Caco-2 (cell line): ENCODE measurements at regions not wholly inside any gene's neighbourhood (a gene's known extent, or its start where the extent isn't known, plus 50 kb on each side); places are given as distances from the start of the nearest gene placed in this dataset.

Source experiments
- BruUV-seq: library from RNA; stranded (reverse); fragments of 400-500 nt; replicated peaks from 2 replicates; lab custom pipeline; 2021; lab: Mats Ljungman, UMichigan
- CTCF ChIA-PET: fragments of 300-600 bp; sonication (Branson Sonifier 250); formaldehyde crosslinking; loops from one replicate; lab custom pipeline; 2022; ENCODE audit warnings: antibody characterized with exemption; lab: Charles Lee
- POLR2A ChIA-PET: fragments of 300-600 bp; sonication (Branson Sonifier 250); formaldehyde crosslinking; loops from one replicate; lab custom pipeline; 2022; ENCODE audit warnings: antibody characterized with exemption; lab: Charles Lee
- DNase-seq, 2 experiments: peaks; one replicate each; pipeline versions ENCODE4 v3.0.0 to v3.0.0-alpha.2; 2020 to 2022
- H3K27me3 ChIP-seq: replicated peaks from 2 replicates; pipeline ENCODE4 v1.6.0; 2011; ENCODE audit warnings: low read length; ENCODE audit not compliant: control insufficient read depth, insufficient read depth
- H3K36me3 ChIP-seq: 2 replicates; pipeline ENCODE4 v1.5.1; 2011; ENCODE audit warnings: low read length; ENCODE audit not compliant: control insufficient read depth, insufficient read depth
- H3K4me1 ChIP-seq: fragments of 250-450 bp; sonication (Bioruptor Pico); 2 replicates; pipeline ENCODE4 v1.5.1; 2020; ENCODE audit warnings: mild to moderate bottlenecking
- H3K4me3 ChIP-seq: 2 replicates; pipeline ENCODE4 v1.5.1; 2011; ENCODE audit warnings: low read depth, mild to moderate bottlenecking, control low read depth, low read length
- H3K9me3 ChIP-seq: fragments of 250-450 bp; sonication (Bioruptor Pico); 2 replicates; pipeline ENCODE4 v1.5.1; 2020; ENCODE audit warnings: mild to moderate bottlenecking, moderate library complexity
- H3K27ac Mint-ChIP-seq: one replicate; pipeline ENCODE4 v1.8.0; 2022; ENCODE audit warnings: mixed read lengths; ENCODE audit not compliant: unreplicated experiment
- H3K27me3 Mint-ChIP-seq: one replicate; pipeline ENCODE4 v1.8.0; 2022; ENCODE audit warnings: mixed read lengths; ENCODE audit not compliant: insufficient read depth, unreplicated experiment
- H3K36me3 Mint-ChIP-seq: one replicate; pipeline ENCODE4 v1.8.0; 2022; ENCODE audit warnings: mild to moderate bottlenecking, mixed read lengths; ENCODE audit not compliant: insufficient read depth, unreplicated experiment
- H3K4me1 Mint-ChIP-seq: one replicate; pipeline ENCODE4 v1.8.0; 2022; ENCODE audit warnings: low read depth, mixed read lengths; ENCODE audit not compliant: unreplicated experiment
- H3K4me3 Mint-ChIP-seq: one replicate; pipeline ENCODE4 v1.8.0; 2022; ENCODE audit warnings: mild to moderate bottlenecking, moderate library complexity, mixed read lengths; ENCODE audit not compliant: unreplicated experiment
- H3K9me3 Mint-ChIP-seq: one replicate; pipeline ENCODE4 v1.8.0; 2022; ENCODE audit warnings: mixed read lengths; ENCODE audit not compliant: unreplicated experiment
- intact Hi-C: fragments of 100-400 bp; cut with micrococcal nuclease; formaldehyde crosslinking; loops from one replicate; pipeline ENCODE4 v1.10.0; 2022; ENCODE audit not compliant: unreplicated experiment
- TF ChIP-seq, protein P1 (sequence below), 2 experiments: fragments of 200-600 bp in 1 of 2; IDR thresholded peaks; 1 replicate in 1 of 2; 2 replicates in 1 of 2; pipeline versions ENCODE4 v1.5.1 to v1.8.0; 2011 to 2022; ENCODE audit warnings: antibody characterized with exemption in 1 of 2, control low read depth in 1 of 2, inconsistent platforms in 1 of 2, low read depth in 1 of 2, low read length in 1 of 2, mild to moderate bottlenecking in 1 of 2, moderate library complexity in 1 of 2; ENCODE audit not compliant: insufficient read depth in 1 of 2, severe bottlenecking in 1 of 2, unreplicated experiment in 1 of 2

- Histone ChIP-seq H3K4me3 (no peak overlapping the region), H3K4me1 (no peaks in the 10 kb centered on the region), H3K27me3 (no peaks in the 10 kb centered on the region), H3K36me3 (no peaks in the 10 kb centered on the region), H3K9me3 (no peaks in the 10 kb centered on the region)
- H3K36me3 Mint-ChIP-seq: no peaks in the 10 kb centered on the region
- CTCF ChIA-PET: no interaction called here
- no peak overlapping the region for H3K4me3 Mint-ChIP-seq
- BruUV-seq: no TSS peak
- H3K4me1 Mint-ChIP-seq: peaks cover 7% of the 10 kb centered on the region
- H3K27me3 Mint-ChIP-seq: no peaks in the 10 kb centered on the region
- intact Hi-C loops: no loop called here
- H3K9me3 Mint-ChIP-seq: no peaks in the 10 kb centered on the region
- H3K27ac Mint-ChIP-seq: no peak overlapping the region
- TF ChIP-seq, protein P1, sequence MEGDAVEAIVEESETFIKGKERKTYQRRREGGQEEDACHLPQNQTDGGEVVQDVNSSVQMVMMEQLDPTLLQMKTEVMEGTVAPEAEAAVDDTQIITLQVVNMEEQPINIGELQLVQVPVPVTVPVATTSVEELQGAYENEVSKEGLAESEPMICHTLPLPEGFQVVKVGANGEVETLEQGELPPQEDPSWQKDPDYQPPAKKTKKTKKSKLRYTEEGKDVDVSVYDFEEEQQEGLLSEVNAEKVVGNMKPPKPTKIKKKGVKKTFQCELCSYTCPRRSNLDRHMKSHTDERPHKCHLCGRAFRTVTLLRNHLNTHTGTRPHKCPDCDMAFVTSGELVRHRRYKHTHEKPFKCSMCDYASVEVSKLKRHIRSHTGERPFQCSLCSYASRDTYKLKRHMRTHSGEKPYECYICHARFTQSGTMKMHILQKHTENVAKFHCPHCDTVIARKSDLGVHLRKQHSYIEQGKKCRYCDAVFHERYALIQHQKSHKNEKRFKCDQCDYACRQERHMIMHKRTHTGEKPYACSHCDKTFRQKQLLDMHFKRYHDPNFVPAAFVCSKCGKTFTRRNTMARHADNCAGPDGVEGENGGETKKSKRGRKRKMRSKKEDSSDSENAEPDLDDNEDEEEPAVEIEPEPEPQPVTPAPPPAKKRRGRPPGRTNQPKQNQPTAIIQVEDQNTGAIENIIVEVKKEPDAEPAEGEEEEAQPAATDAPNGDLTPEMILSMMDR (IDR thresholded peaks at IDR 0.05; ENCODE audit: insufficient read depth in 1 of 2, low read depth in 1 of 2, low read length in 1 of 2, severe bottlenecking in 1 of 2, unreplicated experiment in 1 of 2): no peak
- POLR2A ChIA-PET: no interaction called here
- DNase-seq: no peak
Measured at GRCh38 chr3:542021-542420, 345.5 kb downstream of the CHL1 start.

DNA sequence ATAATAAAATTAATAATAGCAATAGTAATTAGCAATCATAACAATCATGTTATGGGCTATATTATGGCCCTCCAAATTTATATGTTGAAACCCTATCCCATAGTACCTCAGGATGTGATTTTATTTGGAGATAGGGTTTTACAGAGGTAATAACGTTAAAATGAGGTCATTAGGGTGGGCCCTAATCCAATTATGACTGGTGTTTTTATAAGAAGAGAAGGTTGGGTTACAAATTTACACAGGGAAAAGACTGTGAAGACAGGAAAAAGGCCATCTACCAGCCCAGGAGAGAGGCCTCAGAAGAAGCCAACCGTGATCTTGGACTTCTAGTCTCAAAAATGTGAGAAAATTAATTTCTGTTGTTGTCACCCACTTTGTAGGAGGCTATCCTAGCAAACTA lies 353.1 kb downstream of the CHL1 start:
- Mint-ChIP-seq H3K27ac (no peak overlapping the region), H3K36me3 (no peaks in the 10 kb centered on the region)
- intact Hi-C loops: no loop called here

GRCh38 chr3:550471-550870 lies 353.9 kb downstream of the CHL1 start:
- H3K27me3 Mint-ChIP-seq: peaks cover 4% of the 10 kb centered on the region
- POLR2A ChIA-PET: no interaction called here
- no peak overlapping the region for H3K27ac Mint-ChIP-seq
- no peaks in the 10 kb centered on the region for H3K4me1 ChIP-seq
- H3K36me3 Mint-ChIP-seq: no peaks in the 10 kb centered on the region
- BruUV-seq: no TSS peak
- H3K4me3 Mint-ChIP-seq: no peak overlapping the region
- intact Hi-C loops: no loop called here
- CTCF ChIA-PET: no interaction called here
- TF ChIP-seq, protein P1 (IDR thresholded peaks at IDR 0.05; ENCODE audit: insufficient read depth in 1 of 2, low read depth in 1 of 2, low read length in 1 of 2, severe bottlenecking in 1 of 2, unreplicated experiment in 1 of 2): no peak
- no peaks in the 10 kb centered on the region for H3K27me3 ChIP-seq
- H3K36me3 ChIP-seq: no peaks in the 10 kb centered on the region
- no peaks in the 10 kb centered on the region for H3K9me3 ChIP-seq
- DNase-seq: no peak
- H3K9me3 Mint-ChIP-seq: no peaks in the 10 kb centered on the region
- no peaks in the 10 kb centered on the region for H3K4me1 Mint-ChIP-seq
- no peak overlapping the region for H3K4me3 ChIP-seq

More for the DNA sequence above, 353.1 kb downstream of the CHL1 start:
- Mint-ChIP-seq H3K27me3 (peaks cover 4% of the 10 kb centered on the region), H3K4me3 (no peak overlapping the region), H3K4me1 (no peaks in the 10 kb centered on the region), H3K9me3 (no peaks in the 10 kb centered on the region)
- H3K4me1 ChIP-seq: no peaks in the 10 kb centered on the region
- CTCF ChIA-PET: no interaction called here
- BruUV-seq: no TSS peak
- TF ChIP-seq, protein P1 (IDR thresholded peaks at IDR 0.05; ENCODE audit: insufficient read depth in 1 of 2, low read depth in 1 of 2, low read length in 1 of 2, severe bottlenecking in 1 of 2, unreplicated experiment in 1 of 2): no peak
- DNase-seq: no peak
- H3K4me3 ChIP-seq: no peak overlapping the region
- H3K36me3 ChIP-seq: no peaks in the 10 kb centered on the region
- H3K9me3 ChIP-seq: no peaks in the 10 kb centered on the region
- H3K27me3 ChIP-seq: no peaks in the 10 kb centered on the region
- POLR2A ChIA-PET: no interaction called here
